ENCODE measurements at regions not wholly inside any gene's neighbourhood (a gene's known extent, or its start where the extent isn't known, plus 50 kb on each side); places are given as distances from the start of the nearest gene placed in this dataset.

DNA sequence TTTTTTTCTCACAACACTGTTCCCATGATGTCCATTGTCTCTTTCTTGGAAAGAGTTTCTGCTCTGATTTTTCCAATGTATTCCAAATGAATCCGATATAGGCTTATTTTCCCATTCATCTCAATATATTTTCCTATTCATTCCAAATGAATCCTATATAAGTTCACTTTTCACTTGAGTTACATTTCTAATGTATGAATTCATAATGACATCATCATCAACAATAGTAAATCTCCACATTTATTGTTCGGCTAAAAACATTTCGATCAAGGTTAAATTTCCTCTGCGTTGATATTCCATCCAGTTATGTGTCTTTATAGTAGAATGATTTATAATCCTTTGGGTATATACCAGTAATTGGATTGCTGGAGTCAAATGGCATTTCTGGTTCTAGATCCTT is 76.7 kb upstream of the SLC8A1 start:
- Mint-ChIP-seq H3K9me3 (peaks cover 4 to 11% (median 6%) of the 10 kb centered on the region in 7 donors), H3K4me3 (no peak overlapping the region), H3K27me3 (ENCODE audit: low read depth in 3 of 3) (no peaks in the 10 kb centered on the region), H3K27ac (no peak overlapping the region), H3K36me3 (peaks cover 13 to 22% of the 10 kb centered on the region in 2 donors), H3K4me1 (no peaks in the 10 kb centered on the region)
- WGBS (ENCODE audit: insufficient coverage): no CpG with 5 or more reads among the region's 4 CpGs
- Histone ChIP-seq H3K79me2 (ENCODE audit: insufficient read depth, low read length) (no peaks in the 10 kb centered on the region), H3K9ac (ENCODE audit: insufficient read depth, low read length, poor library complexity, severe bottlenecking) (no peak overlapping the region), H3K36me3 (replicated peaks in 1 of 2; ENCODE audit: control insufficient read depth in 1 of 2, insufficient read depth in 2 of 2, low read length in 2 of 2) (peaks cover 0 to 5% of the 10 kb centered on the region in 2 donors), H3K9me3 (replicated peaks in 1 of 2; ENCODE audit: control insufficient read depth in 1 of 2, insufficient read depth in 1 of 2, low read length in 2 of 2) (no peaks in the 10 kb centered on the region), H3K4me2 (replicated peaks; ENCODE audit: extremely low read depth, low read length, poor library complexity, severe bottlenecking) (no peak overlapping the region), H3K27ac (ENCODE audit: low read depth in 1 of 2, low read length in 2 of 2) (no peak overlapping the region), H3K27me3 (ENCODE audit: control insufficient read depth in 2 of 2, insufficient read depth in 2 of 2, low read length in 2 of 2) (no peaks in the 10 kb centered on the region), H3K4me3 (replicated peaks in 1 of 3; ENCODE audit: low read depth in 2 of 3, low read length in 3 of 3) (no peak overlapping the region), H4K20me1 (ENCODE audit: insufficient read depth, low read length) (no peaks in the 10 kb centered on the region), H2AFZ (ENCODE audit: insufficient read depth, low read depth, low read length, poor library complexity, severe bottlenecking) (no peak overlapping the region), H3K4me1 (ENCODE audit: control insufficient read depth in 1 of 2, insufficient read depth in 2 of 2, low read length in 2 of 2) (no peaks in the 10 kb centered on the region)
- no peak for TF ChIP-seq CTCF (IDR thresholded peaks at IDR 0.05)
- no peak for DNase-seq
- intact Hi-C loops (cut with micrococcal nuclease): no loop called here

- Mint-ChIP-seq H3K4me1 (peaks cover 5% of the 10 kb centered on the region), H3K27ac (no peak overlapping the region), H3K36me3 (peaks cover 12 to 33% of the 10 kb centered on the region in 2 donors), H3K4me3 (no peak overlapping the region), H3K27me3 (ENCODE audit: low read depth in 3 of 3) (no peaks in the 10 kb centered on the region), H3K9me3 (peaks cover 4 to 11% (median 6%) of the 10 kb centered on the region in 7 donors)
- Histone ChIP-seq H3K79me2 (ENCODE audit: insufficient read depth, low read length) (no peaks in the 10 kb centered on the region), H3K4me3 (replicated peaks in 1 of 3; ENCODE audit: low read depth in 2 of 3, low read length in 3 of 3) (no peak overlapping the region), H3K4me1 (ENCODE audit: control insufficient read depth in 1 of 2, insufficient read depth in 2 of 2, low read length in 2 of 2) (no peaks in the 10 kb centered on the region), H3K36me3 (replicated peaks in 1 of 2; ENCODE audit: control insufficient read depth in 1 of 2, insufficient read depth in 2 of 2, low read length in 2 of 2) (no peaks in the 10 kb centered on the region), H4K20me1 (ENCODE audit: insufficient read depth, low read length) (no peaks in the 10 kb centered on the region), H3K4me2 (replicated peaks; ENCODE audit: extremely low read depth, low read length, poor library complexity, severe bottlenecking) (no peak overlapping the region), H3K9me3 (replicated peaks in 1 of 2; ENCODE audit: control insufficient read depth in 1 of 2, insufficient read depth in 1 of 2, low read length in 2 of 2) (no peaks in the 10 kb centered on the region), H3K27me3 (ENCODE audit: control insufficient read depth in 2 of 2, insufficient read depth in 2 of 2, low read length in 2 of 2) (no peaks in the 10 kb centered on the region), H3K9ac (ENCODE audit: insufficient read depth, low read length, poor library complexity, severe bottlenecking) (no peak overlapping the region), H3K27ac (ENCODE audit: low read depth in 1 of 2, low read length in 2 of 2) (no peak overlapping the region), H2AFZ (ENCODE audit: insufficient read depth, low read depth, low read length, poor library complexity, severe bottlenecking) (no peak overlapping the region)
- intact Hi-C loops (cut with micrococcal nuclease): no loop called here
- TF ChIP-seq CTCF (IDR thresholded peaks at IDR 0.05): no peak
- DNase-seq: no peak
Observed at GRCh38 chr2:40531359-40531758, 79.5 kb upstream of the SLC8A1 start.
